ENCODE measurements at regions not wholly inside any gene's neighbourhood (a gene's known extent, or its start where the extent isn't known, plus 50 kb on each side); places are given as distances from the start of the nearest gene placed in this dataset.
A peak's percentile ranks its signal among the peaks of the same experiment; 100 is the strongest.
"Not testable (repeated sequence)": the region's sequence is repeated elsewhere in the genome, so short reads cannot be mapped to it uniquely, and the experiment has no call there.

DNA sequence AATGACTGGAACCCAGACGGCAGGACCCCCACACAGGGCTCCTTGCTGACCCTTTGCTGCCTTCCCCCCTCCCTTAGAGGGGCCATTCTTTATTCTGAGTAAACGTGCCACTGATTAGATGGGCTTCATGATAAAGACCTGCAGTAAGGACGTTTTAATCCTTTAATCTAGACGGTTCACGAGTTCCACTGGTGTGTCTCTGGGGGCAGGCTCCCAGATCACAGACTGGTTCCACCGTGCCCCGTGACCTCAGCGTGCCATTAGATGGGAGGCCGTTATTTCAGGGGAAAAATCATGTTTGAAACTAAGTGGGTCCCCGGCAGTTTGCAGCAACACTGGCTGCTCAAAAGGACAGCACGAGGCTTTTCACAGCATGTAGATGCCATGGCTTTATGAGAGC is 246.9 kb upstream of the PLGLB2 start:
- H3K36me3 ChIP-seq (ENCODE audit: low read depth); H4K20me1 ChIP-seq (ENCODE audit: insufficient read depth); H3K27ac ChIP-seq; H2AFZ ChIP-seq; H3K4me2 ChIP-seq (ENCODE audit: unreplicated experiment); DNase-seq; H3K9ac ChIP-seq; H3K9me3 ChIP-seq (ENCODE audit: low read depth); H3K4me3 ChIP-seq; H3K9me2 ChIP-seq (ENCODE audit: insufficient read depth); in situ Hi-C loops (cut with MboI); H3F3A ChIP-seq (ENCODE audit: insufficient read depth); H3K27me3 ChIP-seq (replicated peaks; ENCODE audit: insufficient read depth): not testable (repeated sequence)
- whole genome bisulfite sequencing, 2 experiments (ENCODE audit: low coverage in 1 of 2, low lambda C conversion rate in 2 of 2, missing lambda C conversion rate in 2 of 2): 89 to 92% methylated on average over 9 to 10 of the region's 11 CpGs
- Histone ChIP-seq H3K4me1 (ENCODE audit: insufficient read depth) (peaks cover 13% of the 10 kb centered on the region), H3K79me2 (ENCODE audit: insufficient read depth) (peaks cover 53% of the 10 kb centered on the region)

DNA sequence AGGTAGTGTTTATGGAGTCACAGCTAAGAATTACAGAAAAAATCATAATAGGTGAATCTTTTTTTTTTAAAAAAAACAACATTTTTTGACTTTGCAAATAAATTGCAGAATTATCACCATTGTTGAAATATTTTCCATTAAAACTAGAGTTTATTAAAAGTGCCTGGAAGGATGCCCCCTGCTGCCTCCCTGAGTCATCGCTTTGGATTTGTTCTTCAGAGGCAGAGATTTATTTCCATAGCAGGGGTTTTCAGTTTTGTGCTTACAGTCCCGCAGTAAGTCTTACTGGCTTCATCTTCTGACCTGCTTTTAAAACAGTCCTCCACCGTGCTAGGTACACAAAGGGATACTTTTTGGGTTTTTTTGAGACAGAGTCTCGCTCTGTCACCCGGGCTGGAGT is 244.9 kb upstream of the PLGLB2 start:
- H3K27me3 ChIP-seq (replicated peaks; ENCODE audit: insufficient read depth); H3K4me2 ChIP-seq (ENCODE audit: unreplicated experiment); H3K36me3 ChIP-seq (ENCODE audit: low read depth); DNase-seq; H3K27ac ChIP-seq; H4K20me1 ChIP-seq (ENCODE audit: insufficient read depth); H3K9me3 ChIP-seq (ENCODE audit: low read depth); H3K9ac ChIP-seq; in situ Hi-C loops (cut with MboI); H2AFZ ChIP-seq; H3K4me3 ChIP-seq; H3K9me2 ChIP-seq (ENCODE audit: insufficient read depth): not testable (repeated sequence)
- H3F3A ChIP-seq (ENCODE audit: insufficient read depth): peaks cover 10% of the 10 kb centered on the region; the same call in 1 of the 2 replicates
- 50 to 67% methylated on average over 2 to 5 of the region's 5 CpGs for WGBS, 2 experiments (ENCODE audit: low coverage in 1 of 2, low lambda C conversion rate in 2 of 2, missing lambda C conversion rate in 2 of 2)
- peaks cover 50% of the 10 kb centered on the region for H3K79me2 ChIP-seq (ENCODE audit: insufficient read depth)
- peaks cover 11% of the 10 kb centered on the region for H3K4me1 ChIP-seq (ENCODE audit: insufficient read depth)

DNA sequence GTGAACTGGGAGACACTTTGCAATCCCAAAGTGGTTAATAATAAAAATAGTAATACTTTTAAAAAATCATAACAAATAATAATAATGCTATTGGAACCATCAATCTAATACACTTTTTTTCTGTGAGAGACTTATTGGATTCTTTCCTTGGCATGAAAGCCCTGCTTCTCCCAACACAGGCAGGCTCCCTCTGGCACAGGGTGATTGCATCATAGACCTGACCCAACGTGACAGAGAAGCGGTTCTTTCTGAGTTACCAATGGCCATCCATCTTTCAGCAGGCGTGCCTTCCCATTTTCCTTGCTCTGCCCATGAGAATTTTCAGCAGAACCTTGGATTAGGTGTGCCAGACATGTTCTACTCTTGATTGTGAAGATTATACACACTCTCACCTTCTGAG is 242.6 kb upstream of the PLGLB2 start:
- peaks cover 18% of the 10 kb centered on the region for H3K4me1 ChIP-seq (ENCODE audit: insufficient read depth)
- peaks cover 12% of the 10 kb centered on the region; the same call in 1 of the 2 replicates for H3F3A ChIP-seq (ENCODE audit: insufficient read depth)
- H2AFZ ChIP-seq; H3K9ac ChIP-seq; H3K27me3 ChIP-seq (replicated peaks; ENCODE audit: insufficient read depth); H3K4me3 ChIP-seq; H3K9me2 ChIP-seq (ENCODE audit: insufficient read depth); in situ Hi-C loops (cut with MboI); H3K27ac ChIP-seq; H3K9me3 ChIP-seq (ENCODE audit: low read depth); DNase-seq; H3K4me2 ChIP-seq (ENCODE audit: unreplicated experiment); H4K20me1 ChIP-seq (ENCODE audit: insufficient read depth); H3K36me3 ChIP-seq (ENCODE audit: low read depth): not testable (repeated sequence)
- no CpG with 5 or more reads among the region's 3 CpGs for WGBS, 2 experiments (ENCODE audit: low coverage in 1 of 2, low lambda C conversion rate in 2 of 2, missing lambda C conversion rate in 2 of 2)
- H3K79me2 ChIP-seq (ENCODE audit: insufficient read depth): peaks cover 50% of the 10 kb centered on the region

DNA sequence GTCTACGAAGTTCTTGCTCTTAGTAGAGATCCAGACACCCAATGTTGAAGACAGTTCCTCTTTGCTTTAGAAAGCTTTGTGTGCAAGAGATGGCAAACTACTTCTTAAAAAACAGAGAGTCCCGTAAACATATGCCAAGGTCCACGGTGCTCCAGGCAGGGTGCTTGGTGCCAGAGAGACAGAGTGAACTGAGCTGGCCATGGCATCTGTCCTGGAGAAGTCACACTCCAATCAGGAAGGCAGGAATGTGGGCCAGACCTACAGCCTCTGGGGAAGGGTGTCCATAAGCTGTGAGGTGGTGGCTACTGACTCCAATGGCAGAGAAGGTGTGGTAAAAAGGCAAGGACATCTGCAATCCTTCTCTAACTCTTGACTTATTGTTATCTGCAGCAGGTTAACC is 242.0 kb upstream of the PLGLB2 start:
- H3K36me3 ChIP-seq (ENCODE audit: low read depth); in situ Hi-C loops (cut with MboI); H3K4me3 ChIP-seq; H3K9me3 ChIP-seq (ENCODE audit: low read depth); H3K9me2 ChIP-seq (ENCODE audit: insufficient read depth); H3K27ac ChIP-seq; H3K27me3 ChIP-seq (replicated peaks; ENCODE audit: insufficient read depth); H3K9ac ChIP-seq; DNase-seq; H3K4me2 ChIP-seq (ENCODE audit: unreplicated experiment); H4K20me1 ChIP-seq (ENCODE audit: insufficient read depth); H2AFZ ChIP-seq: not testable (repeated sequence)
- WGBS, 2 experiments (ENCODE audit: low coverage in 1 of 2, low lambda C conversion rate in 2 of 2, missing lambda C conversion rate in 2 of 2): no CpG with 5 or more reads among the region's 3 CpGs
- Histone ChIP-seq H3K4me1 (ENCODE audit: insufficient read depth) (peaks cover 17% of the 10 kb centered on the region; the same call in 1 of the 2 replicates), H3K79me2 (ENCODE audit: insufficient read depth) (peaks cover 47% of the 10 kb centered on the region), H3F3A (ENCODE audit: insufficient read depth) (0 out of 2 replicates have a peak, but pooled peaks cover 12% of the 10 kb centered on the region)

DNA sequence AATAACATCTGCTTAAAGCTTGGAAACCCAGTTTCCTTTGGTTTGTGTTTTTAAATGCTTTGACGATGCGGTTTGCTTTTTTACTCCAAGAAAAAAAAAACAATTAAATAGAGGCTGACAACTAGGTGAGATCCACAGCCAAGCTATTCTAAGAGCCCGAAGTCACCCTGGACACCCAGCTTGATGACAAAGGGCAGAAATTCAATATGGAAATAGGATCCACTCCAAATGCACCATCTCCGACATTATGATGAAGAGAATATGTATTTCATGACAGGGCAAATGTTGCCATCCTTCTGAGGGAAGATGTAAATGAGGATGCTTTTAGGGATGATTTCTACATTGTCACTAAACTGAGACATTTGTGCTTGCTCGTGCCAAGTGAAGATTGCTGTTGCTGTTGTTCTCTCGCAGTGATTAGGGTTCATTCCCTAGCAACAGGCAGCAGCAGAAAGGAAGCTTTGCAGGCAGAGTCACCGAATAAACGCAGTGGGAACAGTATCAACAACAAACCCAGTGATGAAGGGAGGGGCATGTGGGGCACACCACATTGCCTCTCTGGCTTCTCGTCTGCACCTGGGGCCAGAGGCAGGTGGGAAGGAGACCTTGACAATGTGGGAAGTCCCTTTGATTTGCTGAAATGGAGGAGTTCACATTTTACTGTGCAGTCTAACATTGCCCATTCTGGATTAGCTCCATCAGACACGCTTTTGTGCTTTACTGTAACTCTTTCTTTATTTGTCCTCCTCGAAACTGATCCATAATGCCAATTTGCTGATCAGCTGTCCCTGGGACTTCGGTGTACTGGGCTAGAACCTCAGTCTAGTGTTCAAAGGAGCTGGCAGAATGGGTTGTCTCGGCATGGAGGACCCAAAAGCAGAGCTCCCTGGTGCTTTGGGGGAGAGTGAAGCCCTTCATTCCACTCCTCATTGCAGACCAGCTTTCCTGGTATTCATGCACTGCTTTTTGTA is 240.2 kb upstream of the PLGLB2 start:
- not testable (repeated sequence) for H3K4me2 ChIP-seq (ENCODE audit: unreplicated experiment)

DNA sequence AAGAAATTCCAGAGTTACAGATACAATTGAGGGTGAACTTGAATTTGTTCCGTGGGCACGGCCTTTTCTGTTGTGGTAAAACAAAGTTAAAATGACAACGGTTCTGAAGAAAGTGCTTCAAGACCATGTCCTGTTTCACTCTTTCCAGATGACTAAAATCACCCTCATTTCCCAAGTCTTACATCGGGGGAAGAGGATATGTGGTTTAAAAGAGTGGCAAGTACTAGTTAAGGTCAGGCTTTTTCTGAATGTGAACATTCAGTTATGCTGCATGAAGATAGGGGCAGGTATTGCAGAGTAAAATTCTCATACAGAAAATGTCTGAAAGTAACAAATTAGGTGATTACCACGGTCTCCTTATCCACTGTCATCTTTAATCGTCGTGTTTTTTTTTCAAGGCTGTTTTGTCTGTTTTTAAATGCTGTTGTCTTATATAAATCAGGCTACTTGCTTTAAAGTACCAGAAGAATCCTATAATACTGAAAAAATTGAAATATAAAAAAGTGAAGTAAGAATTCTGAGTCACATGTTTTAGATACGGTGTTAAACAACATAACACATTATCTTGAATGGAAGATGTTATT is 236.6 kb upstream of the PLGLB2 start:
- H3K4me3 ChIP-seq; H3K27ac ChIP-seq; H3K9me3 ChIP-seq (ENCODE audit: low read depth); H4K20me1 ChIP-seq (ENCODE audit: insufficient read depth); H2AFZ ChIP-seq; H3K36me3 ChIP-seq (ENCODE audit: low read depth); in situ Hi-C loops (cut with MboI); H3K9ac ChIP-seq; H3K27me3 ChIP-seq (replicated peaks; ENCODE audit: insufficient read depth); H3K9me2 ChIP-seq (ENCODE audit: insufficient read depth); DNase-seq; H3K4me2 ChIP-seq (ENCODE audit: unreplicated experiment): not testable (repeated sequence)
- Histone ChIP-seq H3F3A (ENCODE audit: insufficient read depth) (0 out of 2 replicates have a peak, but pooled peaks cover 12% of the 10 kb centered on the region), H3K4me1 (ENCODE audit: insufficient read depth) (peaks cover 20% of the 10 kb centered on the region; the same call in 1 of the 2 replicates), H3K79me2 (ENCODE audit: insufficient read depth) (peaks cover 50% of the 10 kb centered on the region)
- 98 to 99% methylated on average over 3 to 5 of the region's 8 CpGs for whole genome bisulfite sequencing, 2 experiments (ENCODE audit: low coverage in 1 of 2, low lambda C conversion rate in 2 of 2, missing lambda C conversion rate in 2 of 2)

More for the DNA sequence above, 240.2 kb upstream of the PLGLB2 start:
- H3K4me3 ChIP-seq; H3K9me2 ChIP-seq (ENCODE audit: insufficient read depth); H4K20me1 ChIP-seq (ENCODE audit: insufficient read depth); H3K9me3 ChIP-seq (ENCODE audit: low read depth); H2AFZ ChIP-seq; in situ Hi-C loops (cut with MboI); H3K36me3 ChIP-seq (ENCODE audit: low read depth); DNase-seq; H3K27me3 ChIP-seq (replicated peaks; ENCODE audit: insufficient read depth): not testable (repeated sequence)
- Histone ChIP-seq H3K9ac (peak overlapping the region; percentile 52), H3K79me2 (ENCODE audit: insufficient read depth) (peaks cover 44% of the 10 kb centered on the region), H3K4me1 (ENCODE audit: insufficient read depth) (peaks cover 20% of the 10 kb centered on the region; the same call in 1 of the 2 replicates), H3K27ac (peak overlapping the region; percentile 75), H3F3A (ENCODE audit: insufficient read depth) (0 out of 2 replicates have a peak, but pooled peaks cover 12% of the 10 kb centered on the region)
- 28 to 29% methylated on average over 8 to 9 of the region's 13 CpGs for WGBS, 2 experiments (ENCODE audit: low coverage in 1 of 2, low lambda C conversion rate in 2 of 2, missing lambda C conversion rate in 2 of 2)

DNA sequence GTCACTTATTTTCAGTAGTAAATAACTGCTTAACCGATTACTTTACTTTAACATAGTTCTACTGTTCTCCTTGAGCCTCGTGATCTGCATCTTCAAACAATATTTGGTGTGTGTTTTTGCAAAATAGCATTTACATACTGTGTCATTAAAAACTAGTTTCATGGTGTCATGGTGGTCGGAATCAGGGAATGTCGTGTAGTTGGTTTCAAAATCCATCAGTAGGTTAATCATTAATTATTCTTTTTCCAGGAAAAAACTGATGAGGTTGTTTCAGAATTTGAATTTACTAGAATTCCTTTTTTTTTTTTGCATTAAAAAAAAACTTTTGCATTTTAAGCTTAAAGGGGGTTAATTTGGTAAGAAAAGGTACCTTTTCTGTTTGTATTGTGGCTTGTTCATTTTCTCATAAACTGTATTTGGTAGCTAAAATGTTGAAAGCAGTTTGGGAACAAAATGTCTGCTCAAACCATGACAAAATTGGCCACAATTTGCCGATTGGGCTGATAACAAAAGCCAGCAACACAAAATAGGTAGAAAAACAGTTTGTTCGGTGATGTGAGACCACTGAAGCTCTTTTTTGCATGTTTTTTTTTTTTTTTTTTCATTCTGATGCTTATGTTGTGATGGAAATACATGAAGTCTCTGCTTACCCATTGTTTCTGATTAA is 234.9 kb upstream of the PLGLB2 start:
- H3K9me2 ChIP-seq (ENCODE audit: insufficient read depth); H3K9ac ChIP-seq; in situ Hi-C loops (cut with MboI); H3K9me3 ChIP-seq (ENCODE audit: low read depth); H3K4me2 ChIP-seq (ENCODE audit: unreplicated experiment); H3K27me3 ChIP-seq (replicated peaks; ENCODE audit: insufficient read depth); H4K20me1 ChIP-seq (ENCODE audit: insufficient read depth); H3K36me3 ChIP-seq (ENCODE audit: low read depth); H3K4me3 ChIP-seq; H3K27ac ChIP-seq; H2AFZ ChIP-seq; DNase-seq: not testable (repeated sequence)
- Histone ChIP-seq H3K79me2 (ENCODE audit: insufficient read depth) (peaks cover 57% of the 10 kb centered on the region), H3K4me1 (ENCODE audit: insufficient read depth) (peaks cover 19% of the 10 kb centered on the region; the same call in 1 of the 2 replicates), H3F3A (ENCODE audit: insufficient read depth) (0 out of 2 replicates have a peak, but pooled peaks cover 11% of the 10 kb centered on the region)
- 82 to 87% methylated on average over 3 to 5 of the region's 6 CpGs for WGBS, 2 experiments (ENCODE audit: low coverage in 1 of 2, low lambda C conversion rate in 2 of 2, missing lambda C conversion rate in 2 of 2)
